ENCODE measurements at regions not wholly inside any gene's neighbourhood (a gene's known extent, or its start where the extent isn't known, plus 50 kb on each side); places are given as distances from the start of the nearest gene placed in this dataset.

GRCh38 chr5:52580921-52581320 is 206.8 kb upstream of the ITGA1 start:
- TF ChIP-seq CTCF (IDR thresholded peaks at IDR 0.05) (no peak), POLR2A (IDR thresholded peaks at IDR 0.05) (no peak)
